ENCODE measurements at regions not wholly inside any gene's neighbourhood (a gene's known extent, or its start where the extent isn't known, plus 50 kb on each side); places are given as distances from the start of the nearest gene placed in this dataset.

DNA sequence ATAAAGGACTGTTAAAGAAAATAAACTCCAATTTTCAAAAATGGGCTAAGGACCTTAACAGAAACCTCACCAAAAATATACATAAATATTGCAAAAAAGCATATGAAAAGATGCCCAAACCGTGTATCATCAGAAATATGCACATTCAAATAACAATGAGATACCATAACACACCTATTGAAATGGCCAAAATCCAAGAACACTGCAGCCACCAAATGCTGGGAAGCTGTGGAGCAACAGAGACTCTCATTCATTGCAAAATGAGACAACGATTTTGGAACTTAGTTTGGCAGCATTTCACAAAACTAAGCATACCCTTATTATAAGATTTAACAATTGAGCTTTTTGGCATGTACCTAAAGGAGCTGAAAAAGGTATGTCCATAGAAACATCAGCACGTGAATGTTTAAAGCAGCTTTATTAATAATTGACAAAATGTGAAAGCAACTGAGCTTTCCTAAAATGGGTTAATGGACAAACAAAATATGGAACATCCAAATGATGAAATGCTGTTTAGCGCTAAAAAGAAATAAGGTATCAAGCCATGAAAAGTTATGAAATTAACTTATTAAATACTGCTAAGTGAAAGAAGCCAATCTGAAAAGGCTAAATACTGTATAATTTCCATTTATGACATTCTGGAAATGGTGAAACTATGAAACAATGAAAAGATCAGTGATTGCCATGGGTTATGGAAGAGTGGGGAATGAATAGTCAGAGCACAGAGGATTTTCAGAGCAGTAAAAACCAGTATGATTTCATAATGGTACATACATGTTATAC is 592.6 kb upstream of the ADGRB3 start:
- TF ChIP-seq, protein P1, sequence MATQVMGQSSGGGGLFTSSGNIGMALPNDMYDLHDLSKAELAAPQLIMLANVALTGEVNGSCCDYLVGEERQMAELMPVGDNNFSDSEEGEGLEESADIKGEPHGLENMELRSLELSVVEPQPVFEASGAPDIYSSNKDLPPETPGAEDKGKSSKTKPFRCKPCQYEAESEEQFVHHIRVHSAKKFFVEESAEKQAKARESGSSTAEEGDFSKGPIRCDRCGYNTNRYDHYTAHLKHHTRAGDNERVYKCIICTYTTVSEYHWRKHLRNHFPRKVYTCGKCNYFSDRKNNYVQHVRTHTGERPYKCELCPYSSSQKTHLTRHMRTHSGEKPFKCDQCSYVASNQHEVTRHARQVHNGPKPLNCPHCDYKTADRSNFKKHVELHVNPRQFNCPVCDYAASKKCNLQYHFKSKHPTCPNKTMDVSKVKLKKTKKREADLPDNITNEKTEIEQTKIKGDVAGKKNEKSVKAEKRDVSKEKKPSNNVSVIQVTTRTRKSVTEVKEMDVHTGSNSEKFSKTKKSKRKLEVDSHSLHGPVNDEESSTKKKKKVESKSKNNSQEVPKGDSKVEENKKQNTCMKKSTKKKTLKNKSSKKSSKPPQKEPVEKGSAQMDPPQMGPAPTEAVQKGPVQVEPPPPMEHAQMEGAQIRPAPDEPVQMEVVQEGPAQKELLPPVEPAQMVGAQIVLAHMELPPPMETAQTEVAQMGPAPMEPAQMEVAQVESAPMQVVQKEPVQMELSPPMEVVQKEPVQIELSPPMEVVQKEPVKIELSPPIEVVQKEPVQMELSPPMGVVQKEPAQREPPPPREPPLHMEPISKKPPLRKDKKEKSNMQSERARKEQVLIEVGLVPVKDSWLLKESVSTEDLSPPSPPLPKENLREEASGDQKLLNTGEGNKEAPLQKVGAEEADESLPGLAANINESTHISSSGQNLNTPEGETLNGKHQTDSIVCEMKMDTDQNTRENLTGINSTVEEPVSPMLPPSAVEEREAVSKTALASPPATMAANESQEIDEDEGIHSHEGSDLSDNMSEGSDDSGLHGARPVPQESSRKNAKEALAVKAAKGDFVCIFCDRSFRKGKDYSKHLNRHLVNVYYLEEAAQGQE (IDR thresholded peaks at IDR 0.05; ENCODE audit: insufficient read depth in 1 of 2, low read depth in 2 of 2, low read length in 2 of 2) = no peak
- TF ChIP-seq TAF1 (IDR thresholded peaks at IDR 0.05; ENCODE audit: borderline replicate concordance, insufficient read depth, low read length) = no peak
- no peak for TF ChIP-seq POLR2AphosphoS5 (IDR thresholded peaks at IDR 0.05; ENCODE audit: low read depth, low read length)
- no peak for TF ChIP-seq SIN3A (IDR thresholded peaks at IDR 0.05; ENCODE audit: borderline replicate concordance, insufficient read depth, low read length)
- TF ChIP-seq FOXP2 (optimal IDR thresholded peaks at IDR 0.05; ENCODE audit: borderline replicate concordance, extremely low read depth, extremely low read length, insufficient read depth) = no peak
